ENCODE measurements at regions not wholly inside any gene's neighbourhood (a gene's known extent, or its start where the extent isn't known, plus 50 kb on each side); places are given as distances from the start of the nearest gene placed in this dataset.

DNA sequence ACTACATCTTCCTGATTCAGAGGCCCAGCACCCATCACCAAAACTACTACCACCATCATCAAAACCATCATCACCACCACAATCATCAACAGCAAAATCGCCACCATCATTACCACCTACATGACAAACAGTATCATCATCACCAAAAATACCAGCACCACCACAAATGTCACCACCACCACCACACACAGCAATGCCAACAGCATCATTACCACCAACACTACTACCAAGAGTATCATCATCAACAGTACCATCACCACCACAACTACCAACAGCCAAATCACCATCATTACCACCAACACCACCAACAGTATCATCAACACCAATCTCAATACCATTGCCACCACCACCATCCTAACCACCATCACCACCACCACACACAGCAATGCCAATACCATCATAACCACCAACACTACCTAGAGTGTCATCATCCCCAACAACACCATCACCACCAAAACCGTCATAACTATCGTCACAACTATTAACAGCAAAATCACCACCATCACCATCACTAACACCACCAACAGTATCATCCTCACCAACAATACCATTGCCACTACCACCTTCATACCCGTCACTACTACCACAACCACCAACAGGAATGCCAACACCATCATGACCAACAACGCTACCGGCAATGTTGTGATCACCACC, 64.6 kb upstream of the TEX51 start:
- no peak for TF ChIP-seq POLR2A (IDR thresholded peaks at IDR 0.05)
- TF ChIP-seq, protein P1, sequence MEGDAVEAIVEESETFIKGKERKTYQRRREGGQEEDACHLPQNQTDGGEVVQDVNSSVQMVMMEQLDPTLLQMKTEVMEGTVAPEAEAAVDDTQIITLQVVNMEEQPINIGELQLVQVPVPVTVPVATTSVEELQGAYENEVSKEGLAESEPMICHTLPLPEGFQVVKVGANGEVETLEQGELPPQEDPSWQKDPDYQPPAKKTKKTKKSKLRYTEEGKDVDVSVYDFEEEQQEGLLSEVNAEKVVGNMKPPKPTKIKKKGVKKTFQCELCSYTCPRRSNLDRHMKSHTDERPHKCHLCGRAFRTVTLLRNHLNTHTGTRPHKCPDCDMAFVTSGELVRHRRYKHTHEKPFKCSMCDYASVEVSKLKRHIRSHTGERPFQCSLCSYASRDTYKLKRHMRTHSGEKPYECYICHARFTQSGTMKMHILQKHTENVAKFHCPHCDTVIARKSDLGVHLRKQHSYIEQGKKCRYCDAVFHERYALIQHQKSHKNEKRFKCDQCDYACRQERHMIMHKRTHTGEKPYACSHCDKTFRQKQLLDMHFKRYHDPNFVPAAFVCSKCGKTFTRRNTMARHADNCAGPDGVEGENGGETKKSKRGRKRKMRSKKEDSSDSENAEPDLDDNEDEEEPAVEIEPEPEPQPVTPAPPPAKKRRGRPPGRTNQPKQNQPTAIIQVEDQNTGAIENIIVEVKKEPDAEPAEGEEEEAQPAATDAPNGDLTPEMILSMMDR (IDR thresholded peaks at IDR 0.05), result no peak
- no peak for TF ChIP-seq POLR2AphosphoS5 (IDR thresholded peaks at IDR 0.05)
- TF ChIP-seq EP300 (IDR thresholded peaks at IDR 0.05), result no peak

Data from suprapubic skin (tissue), 4 donors.